ENCODE measurements at regions not wholly inside any gene's neighbourhood (a gene's known extent, or its start where the extent isn't known, plus 50 kb on each side); places are given as distances from the start of the nearest gene placed in this dataset.

- Histone ChIP-seq H3K9me3 (ENCODE audit: control insufficient read depth, insufficient read depth, low read length) (no peaks in the 10 kb centered on the region), H3K4me3 (ENCODE audit: low read length) (no peak overlapping the region), H4K20me1 (ENCODE audit: control insufficient read depth, insufficient read depth, low read depth, low read length) (no peaks in the 10 kb centered on the region), H3K27me3 (ENCODE audit: control insufficient read depth, low read length) (no peaks in the 10 kb centered on the region), H3F3A (ENCODE audit: control insufficient read depth, insufficient read depth) (no peaks in the 10 kb centered on the region), H3K4me2 (ENCODE audit: low read length) (no peak overlapping the region), H3K4me1 (ENCODE audit: control insufficient read depth, low read length) (no peaks in the 10 kb centered on the region), H3K9me2 (replicated peaks; ENCODE audit: control insufficient read depth, low read length) (no peaks in the 10 kb centered on the region), H3K27ac (ENCODE audit: low read depth, low read length) (no peak overlapping the region), H3K79me2 (ENCODE audit: control insufficient read depth, low read length) (no peaks in the 10 kb centered on the region), H3K36me3 (ENCODE audit: control insufficient read depth, low read length) (no peaks in the 10 kb centered on the region)
- no peak for TF ChIP-seq EZH2phosphoT487 (IDR thresholded peaks at IDR 0.05; ENCODE audit: borderline replicate concordance, low read length)
- no peak for TF ChIP-seq CTCF (IDR thresholded peaks at IDR 0.05; ENCODE audit: low read depth, low read length, poor library complexity, severe bottlenecking)
These were observed 1276.9 kb upstream of the PCDH9 start for GRCh38 chr13:68506888-68507551.

- no peak for TF ChIP-seq CTCF (IDR thresholded peaks at IDR 0.05; ENCODE audit: low read depth, low read length, poor library complexity, severe bottlenecking)
- TF ChIP-seq EZH2phosphoT487 (IDR thresholded peaks at IDR 0.05; ENCODE audit: borderline replicate concordance, low read length) = no peak
- no peaks in the 10 kb centered on the region for H3K27me3 ChIP-seq (ENCODE audit: control insufficient read depth, low read length)
- H4K20me1 ChIP-seq (ENCODE audit: control insufficient read depth, insufficient read depth, low read depth, low read length) = no peaks in the 10 kb centered on the region
- H3K9me2 ChIP-seq (replicated peaks; ENCODE audit: control insufficient read depth, low read length) = no peaks in the 10 kb centered on the region
- H3K79me2 ChIP-seq (ENCODE audit: control insufficient read depth, low read length) = no peaks in the 10 kb centered on the region
- H3K9me3 ChIP-seq (ENCODE audit: control insufficient read depth, insufficient read depth, low read length) = no peaks in the 10 kb centered on the region
- no peak overlapping the region for H3K4me3 ChIP-seq (ENCODE audit: low read length)
- no peaks in the 10 kb centered on the region for H3K36me3 ChIP-seq (ENCODE audit: control insufficient read depth, low read length)
- no peak overlapping the region for H3K27ac ChIP-seq (ENCODE audit: low read depth, low read length)
- no peak overlapping the region for H3K4me2 ChIP-seq (ENCODE audit: low read length)
- H3K4me1 ChIP-seq (ENCODE audit: control insufficient read depth, low read length) = no peaks in the 10 kb centered on the region
- no peaks in the 10 kb centered on the region for H3F3A ChIP-seq (ENCODE audit: control insufficient read depth, insufficient read depth)
These were observed 1260.5 kb upstream of the PCDH9 start for GRCh38 chr13:68490594-68490993.

- H3K27ac ChIP-seq (ENCODE audit: low read depth, low read length) = no peak overlapping the region
- H3K79me2 ChIP-seq (ENCODE audit: control insufficient read depth, low read length) = no peaks in the 10 kb centered on the region
- H3K36me3 ChIP-seq (ENCODE audit: control insufficient read depth, low read length) = no peaks in the 10 kb centered on the region
- no peaks in the 10 kb centered on the region for H4K20me1 ChIP-seq (ENCODE audit: control insufficient read depth, insufficient read depth, low read depth, low read length)
- no peaks in the 10 kb centered on the region for H3F3A ChIP-seq (ENCODE audit: control insufficient read depth, insufficient read depth)
- H3K4me1 ChIP-seq (ENCODE audit: control insufficient read depth, low read length) = no peaks in the 10 kb centered on the region
- TF ChIP-seq CTCF (IDR thresholded peaks at IDR 0.05; ENCODE audit: low read depth, low read length, poor library complexity, severe bottlenecking) (no peak), EZH2phosphoT487 (IDR thresholded peaks at IDR 0.05; ENCODE audit: borderline replicate concordance, low read length) (no peak)
- H3K4me3 ChIP-seq (ENCODE audit: low read length) = no peak overlapping the region
- no peaks in the 10 kb centered on the region for H3K9me3 ChIP-seq (ENCODE audit: control insufficient read depth, insufficient read depth, low read length)
- no peaks in the 10 kb centered on the region for H3K27me3 ChIP-seq (ENCODE audit: control insufficient read depth, low read length)
- no peaks in the 10 kb centered on the region for H3K9me2 ChIP-seq (replicated peaks; ENCODE audit: control insufficient read depth, low read length)
- H3K4me2 ChIP-seq (ENCODE audit: low read length) = no peak overlapping the region
These were observed 1251.0 kb upstream of the PCDH9 start for GRCh38 chr13:68481130-68481529.

Data from DOHH2 (cell line).